Left lobe of liver (tissue), 2 donors: ENCODE measurements at regions not wholly inside any gene's neighbourhood (a gene's known extent, or its start where the extent isn't known, plus 50 kb on each side); places are given as distances from the start of the nearest gene placed in this dataset.
"Not testable (repeated sequence)": the region's sequence is repeated elsewhere in the genome, so short reads cannot be mapped to it uniquely, and the experiment has no call there.

Source experiments
- ATAC-seq: fragments of 200-7000 bp; cut with Tn5 transposase; one replicate; pipeline ENCODE4 v1.9.1; 2020; ENCODE audit warnings: mild to moderate bottlenecking, moderate library complexity
- DNase-seq: peaks from one replicate; pipeline ENCODE4 v3.0.0-alpha.2; 2020; ENCODE audit warnings: low spot score
- donor health status: DM: no; HTN: no; CAD: no; lungs with moderate emphysema.
- donor health status: DM: no; HTN: yes; CAD: no.

DNA sequence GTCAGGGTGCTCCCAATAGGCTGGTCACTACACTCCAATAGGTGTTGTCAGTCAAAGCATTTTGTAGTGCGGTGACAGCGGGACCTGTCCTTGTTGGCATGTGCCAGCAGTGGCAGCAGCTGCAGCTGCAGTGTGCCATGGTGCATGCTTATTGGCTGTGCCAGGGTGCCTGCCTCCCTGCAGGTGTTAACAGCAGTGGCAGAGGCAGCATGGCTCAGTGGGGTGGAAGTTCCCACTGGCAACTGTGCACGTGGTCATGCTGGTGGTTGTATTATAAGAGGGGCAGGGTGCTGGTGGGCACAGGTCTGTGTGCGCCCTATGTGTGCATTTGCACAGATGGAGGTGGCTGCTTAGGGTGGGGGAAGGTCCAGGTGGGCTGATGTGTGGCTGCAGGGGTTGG lies 133.7 kb upstream of the EDIL3 start:
- ATAC-seq (no peak), DNase-seq (no peak)

DNA sequence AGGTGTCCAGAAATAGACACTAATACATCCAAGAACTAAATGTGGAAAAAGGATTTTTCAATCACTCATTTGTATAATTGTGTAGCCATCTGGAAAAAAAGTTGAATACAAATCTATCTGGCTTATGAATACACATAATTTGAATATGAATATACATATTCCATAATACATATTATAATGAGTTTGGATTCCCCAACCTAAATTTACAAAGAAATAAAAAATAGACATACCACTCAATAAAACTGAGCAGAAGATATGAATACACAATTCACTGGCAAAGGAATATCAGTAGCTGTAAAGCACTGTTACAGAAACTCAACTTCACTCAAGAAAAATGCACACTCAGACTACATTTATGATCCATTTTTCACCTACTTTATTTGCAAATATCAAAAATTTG lies 121.9 kb upstream of the EDIL3 start:
- ATAC-seq (no peak), DNase-seq (no peak)

GRCh38 chr5:84494453-84494852 lies 109.8 kb upstream of the EDIL3 start:
- no peak for ATAC-seq
- DNase-seq: no peak

DNA sequence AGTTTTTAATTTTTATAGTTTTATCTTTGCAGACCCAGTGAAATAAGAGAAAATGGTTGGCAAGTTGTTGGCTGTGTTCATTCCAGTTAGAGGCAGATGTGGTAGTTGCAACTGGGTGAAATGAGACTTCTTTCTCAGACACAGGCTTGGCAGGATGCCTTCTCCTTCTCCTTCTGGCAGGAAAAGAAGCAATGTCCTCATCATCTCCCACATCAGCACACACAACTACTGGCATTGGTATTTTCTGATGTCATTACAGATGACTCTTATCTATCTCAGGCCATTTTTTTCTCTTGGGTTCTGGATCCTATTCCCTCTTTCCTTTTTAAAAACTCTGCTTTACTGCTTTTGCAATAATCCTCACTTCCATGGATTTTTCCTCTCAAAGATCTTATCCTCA lies 103.3 kb upstream of the EDIL3 start:
- no peak for DNase-seq

GRCh38 chr5:84480873-84481637 lies 96.4 kb upstream of the EDIL3 start:
- DNase-seq: no peak
- ATAC-seq: no peak

More for the DNA sequence above, 103.3 kb upstream of the EDIL3 start:
- no peak for ATAC-seq

DNA sequence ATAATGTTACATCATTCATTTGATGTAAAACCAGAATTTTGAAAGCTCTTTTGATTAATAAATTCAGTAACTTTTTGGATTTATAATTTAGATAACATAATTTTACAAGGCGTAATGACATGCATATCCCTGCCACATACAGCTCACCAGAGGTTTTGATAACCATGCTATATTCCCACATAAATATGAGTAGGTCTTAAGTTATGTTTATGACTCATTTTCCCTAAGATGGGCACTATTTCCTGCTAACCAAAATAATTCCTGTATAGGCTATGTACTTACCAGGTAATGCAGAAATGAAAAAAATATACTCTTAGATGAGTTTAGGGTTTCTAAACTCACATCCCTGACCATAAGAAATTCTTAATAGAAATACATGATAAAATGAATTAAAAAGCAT lies 93.9 kb upstream of the EDIL3 start:
- no peak for DNase-seq
- no peak for ATAC-seq

DNA sequence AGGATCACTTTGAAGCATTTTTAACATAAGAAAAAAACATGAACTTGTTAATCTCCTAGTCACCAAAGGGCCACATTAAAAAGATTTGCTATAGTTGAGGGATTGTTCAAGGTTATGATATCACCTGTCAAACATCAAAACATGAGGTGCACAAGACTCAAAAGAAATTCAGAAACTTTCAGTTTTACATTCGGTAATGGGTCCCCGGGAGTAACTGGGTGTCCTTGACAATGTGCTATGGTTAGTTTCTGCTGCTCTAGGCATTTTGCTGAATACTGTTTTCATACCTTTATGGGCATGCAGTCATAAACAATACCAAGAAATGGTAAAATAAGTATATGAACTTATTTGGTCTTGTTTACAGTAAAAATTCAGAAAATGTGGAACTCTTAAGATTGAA lies 92.8 kb upstream of the EDIL3 start:
- ATAC-seq: no peak
- DNase-seq: no peak

- no peak for DNase-seq
- ATAC-seq: no peak
These were observed 89.4 kb upstream of the EDIL3 start for GRCh38 chr5:84474126-84474525.

GRCh38 chr5:84453405-84453804 lies 68.7 kb upstream of the EDIL3 start:
- ATAC-seq: no peak
- DNase-seq: no peak

DNA sequence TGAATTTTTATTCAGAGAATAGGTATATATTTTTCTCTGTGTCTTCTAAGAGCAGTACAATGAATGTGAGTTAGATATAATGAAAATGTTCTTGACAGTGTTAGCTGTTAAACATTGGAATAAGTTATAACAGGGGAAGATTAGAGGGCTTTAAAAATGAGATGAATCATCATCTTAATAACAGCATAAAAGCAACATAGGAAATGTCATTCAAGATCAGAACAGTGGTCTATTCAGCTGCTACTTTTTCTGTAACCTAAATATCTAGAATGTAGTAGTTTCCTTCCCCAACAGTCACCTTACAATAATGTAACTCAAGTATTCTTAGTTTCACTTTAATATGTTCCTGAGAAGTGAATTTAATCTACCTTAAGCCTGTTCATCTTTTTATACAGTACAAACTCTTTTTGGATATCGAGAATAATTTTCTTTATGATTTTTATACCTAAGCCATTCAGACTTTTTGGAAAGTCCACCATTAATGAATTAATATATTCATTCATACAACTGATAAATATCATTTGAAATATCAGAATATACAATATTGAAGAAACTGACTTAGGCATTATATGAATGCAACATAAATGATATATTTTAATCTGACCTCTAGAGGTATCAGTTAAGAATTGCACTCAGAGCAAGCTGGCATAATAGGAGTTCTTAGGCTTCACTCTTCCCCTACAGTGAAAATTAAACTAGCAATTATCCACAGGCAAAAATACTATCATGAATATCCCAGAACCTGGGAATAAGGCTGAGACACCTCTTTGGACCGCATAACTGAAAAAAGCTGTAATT lies 66.1 kb upstream of the EDIL3 start:
- ATAC-seq (peak; percentile 62), DNase-seq (no peak)

DNA sequence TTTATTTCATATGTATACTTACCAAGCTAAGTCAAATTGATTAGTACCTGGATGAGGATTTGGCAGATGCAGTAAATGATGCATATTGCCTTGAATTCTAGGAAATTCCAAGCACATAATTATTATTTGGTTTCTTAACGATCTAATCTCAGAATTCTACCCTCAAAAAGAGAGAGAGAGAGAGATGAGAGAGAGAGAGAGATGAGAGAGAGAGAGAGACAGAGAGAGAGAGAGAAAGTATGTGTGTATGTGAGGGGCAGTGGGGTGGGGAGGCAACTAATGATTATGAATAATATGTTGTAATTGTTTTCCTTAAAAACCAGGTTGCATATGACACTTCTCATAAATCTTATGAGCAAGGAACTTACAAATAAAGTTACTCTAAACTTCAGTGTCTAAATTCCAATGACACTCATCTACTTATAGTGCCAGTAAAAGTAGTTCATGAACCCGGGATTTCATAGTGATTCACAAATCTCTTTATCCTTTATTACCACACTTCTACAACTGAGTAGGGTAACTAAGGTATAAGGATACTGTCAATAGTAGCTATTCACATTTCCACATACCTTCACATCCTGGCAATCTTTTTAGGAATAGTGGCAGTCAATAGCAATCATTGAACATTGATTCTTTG lies 60.5 kb upstream of the EDIL3 start:
- ATAC-seq: no peak
- DNase-seq: no peak

DNA sequence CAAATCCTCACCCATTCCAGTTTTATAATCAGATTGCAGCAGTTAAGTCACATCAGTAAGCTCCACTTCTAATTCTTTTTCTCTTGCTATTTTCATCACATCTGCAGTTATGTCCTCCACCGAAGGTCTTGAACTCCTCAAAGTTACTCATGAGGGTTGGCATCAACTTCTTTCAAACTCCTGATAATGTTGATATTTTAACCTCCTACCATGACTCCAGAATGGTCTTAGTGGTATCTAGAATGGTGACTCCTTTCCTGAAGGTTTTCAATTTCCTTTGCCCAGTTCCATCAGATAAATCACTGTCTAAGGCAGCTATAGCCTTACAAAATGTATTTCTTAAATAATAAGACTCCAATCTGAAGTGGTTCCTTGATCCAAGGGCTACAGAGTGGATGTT lies 53.8 kb upstream of the EDIL3 start:
- no peak for ATAC-seq
- no peak for DNase-seq

DNA sequence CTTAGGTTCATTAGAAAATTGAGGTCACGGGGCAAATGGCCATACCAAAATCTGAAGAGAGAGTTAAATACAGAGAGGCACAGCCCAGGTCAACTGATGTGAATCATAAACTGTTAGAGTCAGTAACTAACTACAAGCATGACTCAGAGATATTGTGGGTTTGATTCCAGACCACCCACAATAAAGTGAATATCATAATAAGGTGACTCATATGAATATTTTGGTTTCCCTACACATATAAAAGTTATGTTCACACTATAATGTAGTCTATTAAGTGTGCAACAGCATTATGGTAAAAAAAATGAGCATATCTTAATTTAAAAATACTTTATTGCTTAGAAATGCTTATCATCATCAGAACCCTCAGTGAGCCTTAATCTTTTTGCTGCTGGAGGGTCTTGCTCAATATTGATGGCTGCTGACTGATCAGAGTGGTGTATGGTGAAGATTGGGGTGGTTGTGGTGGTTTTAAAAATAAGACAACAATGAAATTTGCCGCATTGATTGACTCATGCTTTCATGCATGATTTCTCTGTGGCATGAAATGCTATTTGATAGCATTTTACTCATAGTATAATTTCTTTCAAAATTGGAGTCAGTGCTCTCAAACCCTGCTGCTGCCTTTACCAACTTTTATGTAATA lies 53.1 kb upstream of the EDIL3 start:
- DNase-seq (no peak), ATAC-seq (no peak)

GRCh38 chr5:84436866-84437265 lies 52.2 kb upstream of the EDIL3 start:
- ATAC-seq (no peak), DNase-seq (no peak)

DNA sequence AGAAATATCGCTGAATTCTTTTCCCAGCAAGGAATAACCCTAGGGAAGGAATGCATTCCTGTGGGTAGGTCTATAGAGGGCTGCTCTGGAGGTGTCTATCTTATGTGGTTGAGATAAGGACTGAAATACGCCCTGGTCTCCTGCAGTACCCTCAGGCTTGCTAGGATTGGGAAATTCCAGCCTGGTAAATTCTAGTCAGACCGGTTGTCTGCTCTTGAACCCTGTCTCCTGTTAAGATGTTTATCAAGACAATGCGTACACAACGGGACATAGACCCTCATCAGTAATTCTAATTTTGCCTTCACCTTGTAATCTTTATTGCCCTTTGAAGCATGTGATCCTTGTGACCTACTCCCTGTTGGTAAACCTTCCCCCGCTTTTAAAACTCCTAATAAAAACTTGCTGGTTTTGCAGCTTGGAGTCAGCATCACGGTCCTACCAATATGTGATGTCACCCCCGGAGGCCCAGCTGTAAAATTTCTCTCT lies 51.2 kb upstream of the EDIL3 start:
- not testable (repeated sequence) for ATAC-seq, DNase-seq
